Liver (tissue), 8 donors: ENCODE measurements at regions not wholly inside any gene's neighbourhood (a gene's known extent, or its start where the extent isn't known, plus 50 kb on each side); places are given as distances from the start of the nearest gene placed in this dataset.

ENCODE experiments used
- DNase-seq: peaks from one replicate; pipeline ENCODE4 v3.0.0-alpha.2; 2017; ENCODE audit warnings: low spot score
- H3K27ac ChIP-seq, 2 donors: one replicate each; pipeline ENCODE4 v1.7.0; 2013; ENCODE audit warnings: inconsistent platforms in 2 of 2, low read length in 2 of 2, control low read depth in 1 of 2, low read depth in 1 of 2, mild to moderate bottlenecking in 1 of 2
- H3K27me3 ChIP-seq, 4 donors: one replicate each; pipeline versions ENCODE4 v1.6.1 to v1.7.0; 2013; ENCODE audit warnings: low read length in 3 of 4, inconsistent platforms in 1 of 4, mild to moderate bottlenecking in 1 of 4, moderate library complexity in 1 of 4; ENCODE audit not compliant: control insufficient read depth in 4 of 4, insufficient read depth in 4 of 4
- H3K36me3 ChIP-seq, 4 donors: one replicate each; pipeline versions ENCODE4 v1.6.1 to v1.7.0; 2013; ENCODE audit warnings: low read length in 3 of 4, mild to moderate bottlenecking in 3 of 4, low read depth in 1 of 4, moderate library complexity in 1 of 4; ENCODE audit not compliant: control insufficient read depth in 4 of 4, insufficient read depth in 3 of 4
- H3K4me1 ChIP-seq, 4 donors: one replicate each; pipeline versions ENCODE4 v1.6.1 to v1.7.0; 2013; ENCODE audit warnings: low read length in 3 of 4, mild to moderate bottlenecking in 3 of 4, moderate library complexity in 1 of 4; ENCODE audit not compliant: control insufficient read depth in 4 of 4, insufficient read depth in 4 of 4
- H3K4me3 ChIP-seq, 3 donors: one replicate each; pipeline versions ENCODE4 v1.6.1 to v1.7.0; 2013; ENCODE audit warnings: low read length in 3 of 3, control low read depth in 1 of 3, low read depth in 1 of 3, mild to moderate bottlenecking in 1 of 3
- H3K9ac ChIP-seq, 2 donors: one replicate each; pipeline ENCODE4 v1.7.0; 2013; ENCODE audit warnings: low read length in 2 of 2, mild to moderate bottlenecking in 2 of 2, moderate library complexity in 2 of 2, control low read depth in 1 of 2, low read depth in 1 of 2
- H3K9me3 ChIP-seq, 4 donors: one replicate each; pipeline versions ENCODE4 v1.6.1 to v1.7.0; 2013; ENCODE audit warnings: low read length in 3 of 4; ENCODE audit not compliant: control insufficient read depth in 4 of 4
- ATF3 ChIP-seq: IDR thresholded peaks from 2 replicates; pipeline ENCODE4 v1.6.1; 2016; ENCODE audit warnings: antibody characterized with exemption
- CTCF ChIP-seq: fragments of 150-350 bp; IDR thresholded peaks from 2 replicates; pipeline ENCODE4 v1.5.1; 2017; ENCODE audit warnings: improper control_type of control experiment, low read depth, low read length; ENCODE audit not compliant: missing input control
- EGR1 ChIP-seq, 2 donors: IDR thresholded peaks; 2 replicates each; pipeline ENCODE4 v1.6.1; 2016 to 2018; ENCODE audit warnings: antibody characterized with exemption in 2 of 2, low read depth in 2 of 2
- FOXA1 ChIP-seq: IDR thresholded peaks from 2 replicates; pipeline ENCODE4 v1.6.1; 2016; ENCODE audit warnings: antibody characterized with exemption
- FOXA2 ChIP-seq: IDR thresholded peaks from 2 replicates; pipeline ENCODE4 v1.6.1; 2016; ENCODE audit warnings: antibody characterized with exemption
- GABPA ChIP-seq, 2 donors: IDR thresholded peaks in 1 of 2; conservative IDR thresholded peaks in 1 of 2; 2 replicates each; pipeline ENCODE4 v1.6.1; 2016; ENCODE audit warnings: antibody characterized with exemption in 2 of 2, mild to moderate bottlenecking in 1 of 2, moderate library complexity in 1 of 2
- HNF4A ChIP-seq, 2 donors: conservative IDR thresholded peaks; 2 replicates each; pipeline ENCODE4 v1.6.1; 2016; ENCODE audit warnings: antibody characterized with exemption in 2 of 2, mild to moderate bottlenecking in 2 of 2
- HNF4G ChIP-seq: IDR thresholded peaks from 2 replicates; pipeline ENCODE4 v1.6.1; 2016; ENCODE audit warnings: antibody characterized with exemption
- JUND ChIP-seq, 2 donors: IDR thresholded peaks; 2 replicates each; pipeline ENCODE4 v1.6.1; 2016; ENCODE audit warnings: antibody characterized with exemption in 2 of 2
- MAX ChIP-seq: IDR thresholded peaks from 2 replicates; pipeline ENCODE4 v1.6.1; 2016; ENCODE audit warnings: antibody characterized with exemption
- NR2F2 ChIP-seq: IDR thresholded peaks from 2 replicates; pipeline ENCODE4 v1.6.1; 2016; ENCODE audit warnings: antibody characterized with exemption
- RAD21 ChIP-seq, 2 donors: IDR thresholded peaks; 2 replicates each; pipeline ENCODE4 v1.6.1; 2016; ENCODE audit warnings: antibody characterized with exemption in 2 of 2, mild to moderate bottlenecking in 2 of 2
- RXRA ChIP-seq, 2 donors: IDR thresholded peaks; 2 replicates each; pipeline ENCODE4 v1.6.1; 2017 to 2018; ENCODE audit warnings: antibody characterized with exemption in 2 of 2, mild to moderate bottlenecking in 1 of 2
- SP1 ChIP-seq: IDR thresholded peaks from 2 replicates; pipeline ENCODE4 v1.6.1; 2018; ENCODE audit warnings: antibody characterized with exemption, mild to moderate bottlenecking
- TAF1 ChIP-seq: conservative IDR thresholded peaks from 2 replicates; pipeline ENCODE4 v1.6.1; 2016; ENCODE audit warnings: antibody characterized with exemption, mild to moderate bottlenecking
- YY1 ChIP-seq: IDR thresholded peaks from 2 replicates; pipeline ENCODE4 v1.6.1; 2016; ENCODE audit warnings: antibody characterized with exemption, mild to moderate bottlenecking
- ZBTB33 ChIP-seq: IDR thresholded peaks from 2 replicates; pipeline ENCODE4 v1.6.1; 2016; ENCODE audit warnings: antibody characterized with exemption
- WGBS: extraction: QIAGEN DNeasy Blood & Tissue Kit; methylation state at CpG from one replicate; pipeline ENCODE4 v1.1.7; 2013; 5-methylcytosine and 5-hydroxymethylcytosine counted together
- TF ChIP-seq, protein P1 (sequence below): IDR thresholded peaks from 2 replicates; pipeline ENCODE4 v1.6.1; 2016; ENCODE audit warnings: antibody characterized with exemption, mild to moderate bottlenecking
- donor health status: healthy.
- donor health status: healthy.
- donor health status: healthy.
- donor health status: healthy.
- donor health status: healthy.

DNA sequence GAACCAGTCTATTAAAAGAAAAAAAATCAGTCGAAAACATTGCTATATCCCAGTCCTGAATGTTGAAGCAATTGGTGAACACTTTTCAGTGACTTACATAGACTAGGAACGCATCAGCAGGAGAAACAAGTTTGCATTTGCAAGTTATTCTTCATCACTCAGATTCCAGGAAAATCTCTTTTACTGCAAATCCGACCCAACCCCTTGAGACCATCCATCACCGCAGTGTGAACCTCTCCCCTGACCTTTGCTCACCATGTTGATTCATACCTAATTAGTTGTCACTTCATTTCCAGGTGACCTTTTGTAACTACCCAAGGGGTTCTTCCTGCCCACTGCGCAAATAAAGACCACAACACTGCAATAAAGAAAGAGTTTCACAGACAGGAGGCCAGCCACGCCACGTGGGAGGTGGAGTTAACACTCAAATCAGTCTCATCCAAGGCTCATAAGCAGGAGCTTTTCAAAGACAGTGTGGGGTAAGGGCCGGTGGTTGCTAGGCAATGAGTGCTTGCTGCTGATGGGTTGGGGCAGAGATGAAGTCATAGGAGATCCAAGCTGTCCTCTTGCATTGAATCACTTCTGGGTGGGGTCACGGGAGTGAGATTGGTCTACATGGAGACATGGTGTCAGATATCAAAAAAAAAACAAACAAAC, 241.3 kb upstream of the TMEM132C start (continued):
- no peak for TF ChIP-seq ZBTB33

DNA sequence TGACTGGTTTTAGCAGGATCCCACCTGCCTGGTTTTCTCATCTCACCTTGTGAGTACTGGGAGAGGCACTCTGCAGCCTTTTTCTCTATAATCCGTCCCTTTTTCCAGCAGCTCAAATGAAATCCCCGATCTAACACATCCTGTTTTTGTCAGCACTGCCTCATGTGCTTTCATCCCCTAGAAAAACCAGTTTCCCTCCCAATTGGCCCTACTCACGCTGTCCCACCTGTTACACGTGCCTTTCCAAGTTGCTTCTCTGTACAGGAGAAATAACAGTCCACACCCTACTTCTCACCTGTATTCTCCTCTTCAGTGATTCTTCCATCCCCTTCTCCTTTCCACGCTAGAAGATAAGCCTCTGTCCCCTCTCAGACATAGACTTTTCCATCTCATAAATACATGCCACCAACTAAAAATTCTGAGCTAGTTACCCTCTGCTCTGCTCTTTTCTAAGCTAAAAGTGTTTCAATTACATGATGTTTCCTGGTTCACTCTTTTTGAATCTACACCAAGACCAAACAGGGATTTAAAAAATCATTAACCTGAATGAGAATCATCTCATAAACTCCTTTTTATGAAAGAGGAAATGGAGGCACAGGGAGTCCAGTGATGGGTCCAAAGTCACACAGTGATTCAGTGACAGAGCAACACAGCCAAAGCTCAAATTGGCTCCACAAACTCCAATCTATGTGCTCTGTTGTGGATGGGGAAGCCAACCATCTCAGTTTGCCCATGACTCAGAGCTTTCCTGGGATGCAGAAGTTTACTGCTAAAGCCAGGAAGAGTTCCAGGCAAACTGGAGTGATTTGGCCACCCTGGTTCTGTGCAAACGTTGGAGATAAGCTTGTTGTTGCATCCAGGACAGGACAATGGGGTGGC, 240.0 kb upstream of the TMEM132C start:
- 41% methylated on average over 6 of the region's 6 CpGs for WGBS
- DNase-seq = no peak
- no peaks in the 10 kb centered on the region for H3K27me3 ChIP-seq
- H3K9ac ChIP-seq = no peak overlapping the region
- no peak overlapping the region for H3K27ac ChIP-seq
- no peaks in the 10 kb centered on the region for H3K9me3 ChIP-seq
- TF ChIP-seq, protein P1, sequence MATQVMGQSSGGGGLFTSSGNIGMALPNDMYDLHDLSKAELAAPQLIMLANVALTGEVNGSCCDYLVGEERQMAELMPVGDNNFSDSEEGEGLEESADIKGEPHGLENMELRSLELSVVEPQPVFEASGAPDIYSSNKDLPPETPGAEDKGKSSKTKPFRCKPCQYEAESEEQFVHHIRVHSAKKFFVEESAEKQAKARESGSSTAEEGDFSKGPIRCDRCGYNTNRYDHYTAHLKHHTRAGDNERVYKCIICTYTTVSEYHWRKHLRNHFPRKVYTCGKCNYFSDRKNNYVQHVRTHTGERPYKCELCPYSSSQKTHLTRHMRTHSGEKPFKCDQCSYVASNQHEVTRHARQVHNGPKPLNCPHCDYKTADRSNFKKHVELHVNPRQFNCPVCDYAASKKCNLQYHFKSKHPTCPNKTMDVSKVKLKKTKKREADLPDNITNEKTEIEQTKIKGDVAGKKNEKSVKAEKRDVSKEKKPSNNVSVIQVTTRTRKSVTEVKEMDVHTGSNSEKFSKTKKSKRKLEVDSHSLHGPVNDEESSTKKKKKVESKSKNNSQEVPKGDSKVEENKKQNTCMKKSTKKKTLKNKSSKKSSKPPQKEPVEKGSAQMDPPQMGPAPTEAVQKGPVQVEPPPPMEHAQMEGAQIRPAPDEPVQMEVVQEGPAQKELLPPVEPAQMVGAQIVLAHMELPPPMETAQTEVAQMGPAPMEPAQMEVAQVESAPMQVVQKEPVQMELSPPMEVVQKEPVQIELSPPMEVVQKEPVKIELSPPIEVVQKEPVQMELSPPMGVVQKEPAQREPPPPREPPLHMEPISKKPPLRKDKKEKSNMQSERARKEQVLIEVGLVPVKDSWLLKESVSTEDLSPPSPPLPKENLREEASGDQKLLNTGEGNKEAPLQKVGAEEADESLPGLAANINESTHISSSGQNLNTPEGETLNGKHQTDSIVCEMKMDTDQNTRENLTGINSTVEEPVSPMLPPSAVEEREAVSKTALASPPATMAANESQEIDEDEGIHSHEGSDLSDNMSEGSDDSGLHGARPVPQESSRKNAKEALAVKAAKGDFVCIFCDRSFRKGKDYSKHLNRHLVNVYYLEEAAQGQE = no peak
- TF ChIP-seq NR2F2 (no peak), HNF4A (conservative IDR thresholded peaks at IDR 0.05) (no peak), GABPA (IDR thresholded peaks at IDR 0.05 in 1 of 2, conservative IDR thresholded peaks at IDR 0.05 in 1 of 2) (no peak), TAF1 (no peak), SP1 (no peak), JUND (IDR thresholded peaks at IDR 0.05) (no peak), RAD21 (IDR thresholded peaks at IDR 0.05) (no peak), FOXA1 (no peak), MAX (no peak), CTCF (no peak), ATF3 (no peak), FOXA2 (no peak), EGR1 (IDR thresholded peaks at IDR 0.05; ENCODE audit: low read depth in 2 of 2) (no peak), HNF4G (no peak), RXRA (IDR thresholded peaks at IDR 0.05) (no peak), ZBTB33 (no peak), YY1 (no peak)
- no peaks in the 10 kb centered on the region for H3K36me3 ChIP-seq
- no peaks in the 10 kb centered on the region for H3K4me1 ChIP-seq
- no peak overlapping the region for H3K4me3 ChIP-seq
